GM19193 (cell line): ENCODE measurements at regions not wholly inside any gene's neighbourhood (a gene's known extent, or its start where the extent isn't known, plus 50 kb on each side); places are given as distances from the start of the nearest gene placed in this dataset.

Experiments
- POLR2A ChIP-seq: IDR thresholded peaks from 4 replicates; pipeline ENCODE4 v1.6.1; 2011; ENCODE audit not compliant: insufficient read depth, insufficient read length; ENCODE audit errors: extremely low read depth

DNA sequence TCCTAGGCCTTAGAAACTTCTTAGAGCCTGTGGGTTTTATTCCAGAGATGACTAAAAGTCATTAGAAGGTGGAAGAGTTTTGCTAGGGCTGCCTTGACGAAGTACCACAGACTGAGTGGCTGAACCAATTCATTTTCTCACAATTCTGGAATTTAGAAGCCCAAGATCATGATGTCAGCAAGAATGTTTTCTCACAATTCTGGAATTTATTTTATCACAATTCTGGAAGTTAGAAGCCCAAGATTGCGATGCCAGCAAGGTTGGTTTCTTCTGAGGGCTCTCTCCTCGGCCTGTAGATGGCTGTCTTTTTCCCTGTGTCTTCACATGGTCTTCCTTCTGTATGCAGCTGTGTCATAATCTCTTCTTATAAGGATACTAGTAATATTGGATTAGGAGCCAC, 672.9 kb upstream of the MARCKS start:
- no peak for TF ChIP-seq POLR2A

DNA sequence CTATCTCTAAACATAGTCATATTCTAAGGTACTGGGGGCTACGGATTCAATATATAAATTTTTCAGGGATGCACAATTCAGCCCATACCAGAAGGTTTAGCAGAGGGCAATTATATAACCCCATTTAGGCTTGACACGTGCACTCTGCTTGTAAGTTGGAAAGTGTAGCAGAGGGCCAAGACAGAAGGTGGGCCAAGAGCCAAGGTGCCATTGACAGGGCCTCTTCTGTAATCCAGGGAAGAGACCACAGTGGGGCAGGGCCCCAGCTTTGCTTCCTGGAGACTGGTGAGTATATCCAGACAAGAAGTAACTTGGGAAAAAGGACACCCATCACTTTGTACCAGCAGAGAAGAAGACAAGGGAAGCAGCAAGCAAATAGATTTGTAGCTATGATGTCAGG, 672.4 kb upstream of the MARCKS start:
- TF ChIP-seq POLR2A: no peak

DNA sequence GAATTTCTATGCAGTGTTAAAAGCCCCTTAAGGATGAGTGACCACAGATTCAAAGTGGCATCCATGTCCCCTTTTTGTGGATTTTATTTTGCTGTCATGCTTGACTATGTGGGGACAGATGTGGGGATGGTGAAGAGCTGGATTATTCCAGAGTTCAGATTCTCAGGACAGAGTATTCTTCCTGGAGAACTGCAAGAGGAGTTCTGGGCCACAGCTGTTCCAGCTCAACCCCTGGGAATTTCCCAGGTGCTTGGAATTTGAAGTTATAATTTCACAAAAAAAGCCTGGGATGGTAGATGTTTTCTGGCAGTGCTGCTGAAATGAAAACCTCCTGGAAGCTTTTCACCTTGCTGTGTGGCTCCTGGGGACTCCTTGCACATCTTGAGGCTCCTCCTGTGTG, 671.8 kb upstream of the MARCKS start:
- no peak for TF ChIP-seq POLR2A

DNA sequence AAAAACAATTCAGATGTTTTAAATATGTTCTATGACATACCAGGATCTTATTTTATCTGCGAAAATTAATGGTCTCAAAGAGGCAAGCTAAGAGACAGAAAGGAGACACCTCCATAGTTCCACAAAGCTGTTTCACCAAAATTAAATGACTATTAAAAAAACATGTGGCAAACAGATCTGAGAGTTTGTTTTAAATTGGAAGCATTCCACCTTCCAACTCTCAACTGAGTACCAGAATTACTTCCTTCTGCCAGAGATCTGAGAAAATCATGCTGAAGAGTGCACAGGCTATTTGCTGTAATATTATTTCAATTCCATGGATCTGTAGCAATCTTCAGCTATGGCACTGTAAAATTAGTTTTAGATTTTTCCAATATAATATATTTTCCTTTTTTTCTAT, 669.5 kb upstream of the MARCKS start:
- no peak for TF ChIP-seq POLR2A

DNA sequence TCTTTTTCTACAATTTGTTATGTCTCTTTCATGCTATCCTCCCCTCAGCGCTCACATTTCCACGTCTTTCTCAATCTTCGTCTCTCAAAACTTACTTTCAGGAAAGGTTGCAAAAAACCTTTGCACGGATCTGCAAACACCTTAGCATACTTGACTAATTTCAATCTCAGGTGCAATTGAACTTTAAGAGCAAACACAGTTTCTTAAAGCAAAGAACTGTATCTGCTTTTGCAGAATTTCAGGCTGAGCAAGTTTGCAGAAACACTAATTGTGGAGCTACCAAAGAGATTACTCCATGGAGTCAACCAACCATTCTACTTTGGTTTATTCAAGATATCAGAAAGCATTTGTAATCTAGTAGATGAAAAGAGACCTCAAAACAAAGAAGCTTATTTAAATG, 668.2 kb upstream of the MARCKS start:
- TF ChIP-seq POLR2A: no peak

DNA sequence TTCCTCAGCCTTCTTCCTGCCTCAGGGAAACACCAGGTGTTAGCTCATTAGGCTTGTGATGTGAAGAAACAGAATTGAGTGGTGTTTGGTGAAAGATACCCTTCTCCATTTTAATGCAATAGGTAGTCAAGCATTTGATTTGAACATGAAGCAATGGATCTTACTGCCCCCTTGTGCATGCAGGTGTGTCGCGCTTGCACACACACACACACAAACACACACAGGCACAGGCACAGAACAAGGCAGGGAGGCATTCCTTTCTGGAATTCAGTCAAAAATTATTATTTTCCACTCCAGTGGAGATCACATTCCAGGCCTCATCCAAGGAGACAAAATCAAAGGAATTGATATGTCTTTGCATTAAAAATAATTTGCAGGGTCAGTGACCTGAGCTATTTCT, 667.0 kb upstream of the MARCKS start:
- TF ChIP-seq POLR2A: no peak

DNA sequence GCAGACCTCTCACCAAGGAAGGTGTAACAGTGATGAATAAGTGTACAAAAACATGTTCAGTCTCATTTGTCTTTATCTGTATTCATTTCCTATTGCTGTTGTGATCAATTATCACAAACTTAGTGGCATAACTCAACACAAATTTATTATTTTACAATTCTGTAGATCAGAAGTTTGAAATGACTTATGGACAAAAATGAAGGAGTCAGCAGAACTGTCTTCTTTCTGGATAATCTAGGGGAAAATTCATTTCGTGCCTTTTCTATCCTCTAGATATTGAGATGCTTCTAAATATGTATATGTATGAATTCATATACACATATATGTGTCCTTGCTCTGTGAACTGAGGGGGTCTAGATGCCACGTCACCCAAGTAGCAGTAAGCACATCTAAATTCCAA, 663.1 kb upstream of the MARCKS start:
- TF ChIP-seq POLR2A: no peak

DNA sequence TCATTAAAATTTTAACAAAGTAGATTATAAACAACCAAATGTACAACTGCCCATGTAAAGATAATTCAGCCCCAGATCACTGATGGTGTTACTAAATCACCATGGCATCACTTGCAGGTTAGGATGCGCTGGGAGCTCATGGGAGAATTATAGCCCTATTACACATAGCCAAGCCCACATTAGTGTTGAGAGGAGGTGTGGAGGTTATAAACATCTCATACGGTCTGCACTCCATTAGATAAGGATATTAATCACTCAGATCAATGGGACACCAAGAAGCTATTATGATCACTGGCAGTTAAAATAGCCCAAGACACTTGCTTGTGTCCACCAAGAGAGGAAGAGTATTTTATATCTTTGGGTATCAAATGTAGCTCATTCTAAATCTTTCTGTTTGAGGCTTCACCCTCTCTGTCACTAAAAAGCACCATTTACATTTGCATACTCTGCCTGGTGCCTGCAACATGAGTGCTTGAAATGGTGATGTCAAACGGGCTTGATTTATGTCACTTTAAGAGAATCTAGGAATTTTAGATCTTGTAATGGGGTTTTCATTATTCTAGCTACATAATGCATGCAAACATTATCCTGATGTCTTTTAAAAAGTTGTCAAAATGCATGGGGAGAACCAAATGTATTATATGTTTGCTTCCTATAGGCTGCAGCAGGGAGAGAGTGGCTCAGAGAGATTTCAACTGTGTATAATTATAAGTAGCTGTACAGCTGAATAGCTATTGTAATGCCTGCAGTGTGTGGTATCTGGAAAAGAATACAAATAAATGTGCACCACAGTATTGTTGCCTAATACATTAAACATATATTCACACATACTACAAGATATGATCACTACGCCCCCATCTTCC, 654.1 kb upstream of the MARCKS start:
- TF ChIP-seq POLR2A: no peak

DNA sequence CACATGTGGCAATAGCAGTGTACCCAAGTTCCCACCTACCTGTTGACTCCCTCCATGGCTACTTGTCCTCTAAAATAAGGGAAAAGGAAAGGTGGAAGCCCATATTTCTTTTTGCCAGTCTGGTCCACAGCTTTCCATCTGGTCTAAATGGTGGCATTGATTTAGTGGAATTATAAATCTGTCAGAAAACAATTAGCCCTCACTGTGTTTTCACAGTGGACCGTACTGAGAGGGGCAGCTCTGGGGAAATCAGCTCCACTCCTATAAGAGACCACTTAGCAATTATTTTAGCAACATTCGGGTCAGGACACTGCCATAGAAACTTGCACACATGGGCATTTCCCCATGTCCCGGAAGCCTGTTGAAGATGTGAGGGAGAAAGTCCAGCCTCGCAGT, 653.4 kb upstream of the MARCKS start:
- no peak for TF ChIP-seq POLR2A

DNA sequence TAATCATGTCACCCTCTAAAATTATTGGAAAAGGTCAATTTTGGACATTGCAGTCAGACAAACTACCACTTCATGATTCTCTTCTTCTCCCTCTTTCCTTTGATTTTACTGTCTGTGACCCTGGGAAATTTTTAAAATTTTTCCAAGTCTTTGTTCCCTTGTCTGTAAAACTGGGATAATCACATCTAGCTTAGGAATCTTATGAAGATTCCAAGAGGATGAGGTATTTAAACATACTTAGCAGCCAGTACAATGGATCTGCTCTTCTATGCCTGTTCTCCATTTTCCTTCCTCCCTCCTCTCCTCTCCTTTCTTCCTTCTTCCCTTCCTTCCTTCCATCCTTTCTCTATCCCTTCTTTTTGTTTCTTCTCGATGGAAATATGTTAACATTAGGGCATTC, 651.6 kb upstream of the MARCKS start:
- TF ChIP-seq POLR2A: no peak

DNA sequence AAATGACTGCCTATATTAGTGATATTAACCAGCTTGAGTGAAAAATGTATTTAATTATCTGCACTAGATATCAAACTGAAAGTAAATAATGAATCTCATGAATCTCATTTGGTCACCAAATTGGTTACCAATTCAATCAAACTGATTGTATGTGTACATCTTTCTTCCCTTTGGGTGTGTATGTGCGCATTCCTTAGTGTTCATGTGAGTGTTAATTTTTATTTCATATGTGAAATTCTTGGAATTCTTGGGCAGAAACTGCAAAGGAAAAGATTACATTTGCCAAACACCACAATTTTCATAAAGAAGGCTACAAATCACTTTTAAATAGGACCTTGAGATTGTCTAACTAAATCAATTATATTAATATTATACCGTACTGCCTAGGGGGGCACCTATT, 648.4 kb upstream of the MARCKS start:
- no peak for TF ChIP-seq POLR2A

DNA sequence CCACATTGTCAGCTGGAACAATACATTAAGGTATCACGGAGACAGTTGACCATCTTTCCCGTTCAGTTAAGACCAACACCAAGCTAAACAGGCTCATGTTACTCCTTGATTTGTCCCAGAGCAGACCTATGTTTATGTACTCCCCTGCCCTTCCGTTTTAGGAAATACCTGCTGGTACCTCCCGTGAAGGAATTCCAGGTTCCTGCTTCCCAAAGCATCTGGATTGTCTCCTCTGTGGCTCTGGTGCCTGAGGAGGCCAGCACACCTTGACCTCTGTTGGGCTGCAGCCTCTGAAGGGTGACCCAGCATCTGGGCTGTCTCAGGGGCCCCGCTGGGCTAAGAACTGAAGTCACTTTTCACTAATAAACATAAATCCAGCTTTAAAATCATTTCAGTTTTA, 647.8 kb upstream of the MARCKS start:
- TF ChIP-seq POLR2A: no peak

DNA sequence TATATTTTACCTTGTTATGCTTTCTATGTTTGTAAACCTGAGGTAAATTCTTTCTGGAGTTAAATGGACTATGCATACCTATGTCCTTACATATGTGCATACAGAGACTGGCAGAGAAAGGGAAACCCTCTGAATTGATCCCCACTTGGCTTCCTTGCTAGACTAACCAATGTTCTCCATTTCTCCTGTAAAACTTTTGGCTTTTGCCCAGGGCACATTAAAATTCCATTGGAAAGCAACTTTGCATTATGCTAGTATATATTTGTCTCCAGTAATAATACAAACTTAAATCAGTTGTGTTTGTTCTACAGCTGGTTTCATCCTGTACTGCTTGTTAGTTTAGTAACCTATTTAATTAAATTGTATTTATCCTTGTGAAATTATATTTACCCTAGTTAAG, 646.0 kb upstream of the MARCKS start:
- no peak for TF ChIP-seq POLR2A

DNA sequence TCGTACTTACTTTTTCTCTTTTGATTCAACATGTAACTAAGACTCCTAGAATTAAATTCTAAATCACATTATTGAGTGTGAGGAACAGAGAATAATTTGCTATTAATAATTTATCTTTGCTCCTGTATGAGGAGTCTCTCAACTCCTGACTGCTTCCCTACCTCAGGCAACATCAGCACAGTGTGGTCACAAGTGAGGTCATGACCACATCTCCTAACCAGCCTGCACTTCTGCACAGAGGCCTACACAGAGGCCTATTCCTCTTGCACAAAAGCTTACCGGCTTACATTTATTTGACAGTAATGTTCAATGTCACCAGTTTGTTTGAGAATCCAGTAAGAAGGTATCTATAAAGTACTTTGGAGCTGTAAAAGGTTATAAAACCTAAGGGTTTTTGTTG, 637.4 kb upstream of the MARCKS start:
- no peak for TF ChIP-seq POLR2A

DNA sequence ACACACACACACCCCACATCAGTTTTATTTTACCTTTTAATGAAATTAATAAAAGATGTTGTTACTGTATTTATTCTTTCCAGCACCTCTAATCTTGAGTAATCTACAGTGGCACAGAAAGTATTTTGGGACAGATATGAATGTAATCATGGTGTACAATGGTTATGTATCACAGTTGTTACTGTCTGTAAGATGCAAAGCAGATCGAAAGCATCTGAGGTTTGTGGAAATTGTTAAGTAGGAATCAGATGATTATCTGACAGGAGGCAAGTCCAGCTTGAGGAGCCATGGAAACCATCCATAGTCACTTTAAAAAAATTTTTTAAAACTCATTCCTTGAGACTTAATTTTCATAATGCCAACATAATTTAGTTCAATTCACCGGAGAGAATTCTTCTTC, 636.3 kb upstream of the MARCKS start:
- no peak for TF ChIP-seq POLR2A

DNA sequence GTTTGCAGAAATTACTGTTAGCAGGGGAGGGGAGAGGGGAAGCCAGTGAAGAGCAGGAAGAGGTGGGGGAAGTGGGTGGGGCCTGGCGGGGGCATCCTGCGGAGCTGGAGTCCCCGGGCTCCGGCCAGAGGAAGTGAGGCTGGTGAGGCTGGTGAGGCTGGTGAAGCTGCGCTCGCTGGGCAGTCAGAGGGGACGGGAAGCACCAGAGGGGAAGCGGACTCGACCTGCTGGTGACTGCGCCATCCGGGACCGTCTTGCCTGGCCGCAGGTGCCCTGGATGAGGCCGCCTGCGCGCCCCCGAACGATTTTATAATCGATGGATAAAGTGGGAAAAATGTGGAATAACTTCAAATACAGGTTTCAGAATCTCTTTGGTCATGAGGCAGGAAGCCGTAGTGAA, 635.3 kb upstream of the MARCKS start:
- no peak for TF ChIP-seq POLR2A

DNA sequence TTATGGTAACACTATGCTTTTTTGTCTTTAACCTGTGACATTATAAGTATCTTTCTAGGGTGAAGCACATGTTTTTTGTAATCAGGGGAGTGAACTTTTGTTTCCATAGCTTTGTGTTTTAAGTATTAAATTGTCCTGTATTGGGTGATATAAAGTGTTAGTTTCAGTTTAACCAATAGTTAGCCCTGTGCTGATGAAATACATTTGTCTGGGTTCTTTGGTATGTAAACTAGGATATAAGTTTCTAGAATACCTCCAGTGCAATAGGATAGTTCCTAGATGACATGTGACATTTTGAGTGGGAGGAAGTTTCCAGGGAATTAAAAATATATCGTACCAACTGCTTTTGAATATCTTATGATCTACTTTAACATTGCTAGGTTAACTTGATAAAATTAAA, 611.0 kb upstream of the MARCKS start:
- TF ChIP-seq POLR2A: no peak

DNA sequence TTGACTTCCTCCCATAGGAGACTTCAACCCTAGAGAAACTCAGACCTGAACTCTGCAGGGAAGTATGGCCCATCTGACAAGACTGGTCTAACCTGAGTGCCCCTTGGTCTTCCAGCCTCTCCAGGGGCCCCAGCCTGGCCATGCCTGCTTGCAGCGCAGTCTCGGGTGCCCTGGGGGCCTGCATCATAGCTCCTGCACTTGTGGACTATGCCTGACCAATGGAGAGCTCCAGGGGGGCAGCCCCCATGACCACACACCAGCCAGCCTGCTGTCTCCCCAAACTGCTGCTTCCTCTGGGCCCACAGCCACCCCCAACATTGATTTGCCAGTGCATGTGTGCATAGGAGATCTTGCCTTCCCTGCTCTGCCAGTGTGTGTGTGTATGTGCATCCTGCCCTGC, 608.6 kb upstream of the MARCKS start:
- TF ChIP-seq POLR2A: no peak

DNA sequence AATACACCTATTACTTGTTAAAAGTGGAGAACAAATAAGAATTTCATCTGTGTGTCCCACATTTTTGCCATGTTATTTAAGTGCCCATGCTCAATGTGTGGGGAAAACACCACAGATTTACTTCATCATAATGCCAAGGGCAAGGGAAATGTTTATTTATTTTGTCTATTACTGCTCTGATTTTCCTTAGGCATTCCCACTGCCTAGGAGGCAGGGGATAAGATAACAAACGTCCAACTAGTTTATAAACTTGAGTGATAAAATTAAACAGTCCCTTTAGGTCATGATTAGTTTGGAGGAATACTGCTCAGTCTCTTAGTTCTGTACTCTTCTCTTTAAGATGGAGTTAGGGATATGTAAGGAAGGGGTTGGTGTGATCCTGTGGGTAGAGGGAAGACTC, 598.4 kb upstream of the MARCKS start:
- no peak for TF ChIP-seq POLR2A
